ENCODE measurements at regions not wholly inside any gene's neighbourhood (a gene's known extent, or its start where the extent isn't known, plus 50 kb on each side); places are given as distances from the start of the nearest gene placed in this dataset.

DNA sequence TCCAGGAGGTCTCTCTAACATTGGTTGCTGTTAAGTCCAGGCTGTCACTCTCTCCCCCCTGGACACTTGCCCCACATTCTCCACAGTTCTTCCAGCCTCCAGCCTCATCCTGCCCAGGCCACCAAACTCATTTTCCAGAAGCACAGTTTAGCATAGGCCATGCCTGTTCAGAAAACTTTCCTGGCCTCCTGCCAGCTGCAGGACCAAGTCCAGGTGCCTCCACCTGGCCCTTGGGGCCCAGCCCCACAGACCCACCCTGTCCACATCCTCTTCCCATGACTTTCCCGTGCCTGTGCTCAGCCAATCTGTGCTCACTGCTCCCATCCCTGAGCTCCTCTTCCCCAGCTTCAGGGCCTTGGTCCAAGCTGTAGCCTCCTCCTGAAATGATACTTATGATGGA is 905.0 kb downstream of the UQCRFS1 start:
- H3K36me3 Mint-ChIP-seq (ENCODE audit: low read depth, unreplicated experiment): no peaks in the 10 kb centered on the region
- H3K4me3 Mint-ChIP-seq (ENCODE audit: unreplicated experiment): no peak overlapping the region
- TF ChIP-seq, protein P1, sequence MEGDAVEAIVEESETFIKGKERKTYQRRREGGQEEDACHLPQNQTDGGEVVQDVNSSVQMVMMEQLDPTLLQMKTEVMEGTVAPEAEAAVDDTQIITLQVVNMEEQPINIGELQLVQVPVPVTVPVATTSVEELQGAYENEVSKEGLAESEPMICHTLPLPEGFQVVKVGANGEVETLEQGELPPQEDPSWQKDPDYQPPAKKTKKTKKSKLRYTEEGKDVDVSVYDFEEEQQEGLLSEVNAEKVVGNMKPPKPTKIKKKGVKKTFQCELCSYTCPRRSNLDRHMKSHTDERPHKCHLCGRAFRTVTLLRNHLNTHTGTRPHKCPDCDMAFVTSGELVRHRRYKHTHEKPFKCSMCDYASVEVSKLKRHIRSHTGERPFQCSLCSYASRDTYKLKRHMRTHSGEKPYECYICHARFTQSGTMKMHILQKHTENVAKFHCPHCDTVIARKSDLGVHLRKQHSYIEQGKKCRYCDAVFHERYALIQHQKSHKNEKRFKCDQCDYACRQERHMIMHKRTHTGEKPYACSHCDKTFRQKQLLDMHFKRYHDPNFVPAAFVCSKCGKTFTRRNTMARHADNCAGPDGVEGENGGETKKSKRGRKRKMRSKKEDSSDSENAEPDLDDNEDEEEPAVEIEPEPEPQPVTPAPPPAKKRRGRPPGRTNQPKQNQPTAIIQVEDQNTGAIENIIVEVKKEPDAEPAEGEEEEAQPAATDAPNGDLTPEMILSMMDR (IDR thresholded peaks at IDR 0.05; ENCODE audit: unreplicated experiment): no peak
- DNase-seq (ENCODE audit: low spot score): no peak
- H3K4me1 Mint-ChIP-seq (ENCODE audit: unreplicated experiment): no peaks in the 10 kb centered on the region
- H3K27me3 Mint-ChIP-seq (ENCODE audit: unreplicated experiment): no peaks in the 10 kb centered on the region
- no peaks in the 10 kb centered on the region for H3K9me3 Mint-ChIP-seq (ENCODE audit: unreplicated experiment)
- no peak overlapping the region for H3K27ac Mint-ChIP-seq (ENCODE audit: unreplicated experiment)

DNA sequence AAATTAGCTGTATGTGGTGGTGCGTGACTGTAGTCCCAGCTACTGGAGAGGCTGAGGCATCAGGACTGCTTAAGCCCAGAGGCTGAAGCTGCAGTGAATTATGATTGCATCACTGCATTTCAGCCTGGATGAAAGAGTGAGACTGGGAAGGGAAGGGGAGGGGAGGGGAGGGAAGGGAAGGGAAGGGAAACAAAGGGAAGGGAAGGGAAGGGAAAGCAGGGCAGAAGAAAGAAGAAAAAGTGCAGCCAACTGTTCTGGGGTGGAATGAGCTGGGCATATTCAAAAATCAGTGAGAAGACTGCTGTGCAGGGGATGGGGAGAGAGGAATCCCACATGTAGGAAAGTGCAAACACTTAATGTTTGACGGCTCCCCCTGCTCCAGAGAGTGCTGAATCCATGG is 905.5 kb downstream of the UQCRFS1 start:
- Mint-ChIP-seq H3K27me3 (ENCODE audit: unreplicated experiment) (no peaks in the 10 kb centered on the region), H3K27ac (ENCODE audit: unreplicated experiment) (no peak overlapping the region), H3K4me1 (ENCODE audit: unreplicated experiment) (no peaks in the 10 kb centered on the region), H3K4me3 (ENCODE audit: unreplicated experiment) (no peak overlapping the region), H3K36me3 (ENCODE audit: low read depth, unreplicated experiment) (no peaks in the 10 kb centered on the region), H3K9me3 (ENCODE audit: unreplicated experiment) (no peaks in the 10 kb centered on the region)
- TF ChIP-seq, protein P1 (IDR thresholded peaks at IDR 0.05; ENCODE audit: unreplicated experiment): no peak
- no peak for DNase-seq (ENCODE audit: low spot score)

DNA sequence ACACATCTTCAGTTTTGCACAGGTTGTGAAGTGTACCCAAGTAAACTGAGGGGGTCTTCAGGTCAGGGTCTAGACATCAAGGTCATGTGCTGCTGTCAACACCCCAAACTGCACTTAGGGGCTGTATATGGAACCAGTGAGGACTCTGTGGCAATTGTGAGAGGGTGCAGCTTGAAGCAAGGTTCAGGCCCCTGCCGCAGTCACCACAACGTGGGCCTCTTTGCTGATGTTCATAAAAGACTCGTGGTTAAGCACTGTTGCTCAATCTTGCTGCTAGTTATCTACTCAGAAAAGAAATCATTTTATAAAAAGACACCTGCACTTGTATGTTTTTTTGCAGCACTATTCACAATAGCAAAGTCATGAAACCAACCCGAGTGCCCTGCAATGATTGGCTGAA is 907.4 kb downstream of the UQCRFS1 start:
- DNase-seq (ENCODE audit: low spot score): no peak
- Mint-ChIP-seq H3K36me3 (ENCODE audit: low read depth, unreplicated experiment) (no peaks in the 10 kb centered on the region), H3K27me3 (ENCODE audit: unreplicated experiment) (no peaks in the 10 kb centered on the region), H3K4me3 (ENCODE audit: unreplicated experiment) (no peak overlapping the region), H3K9me3 (ENCODE audit: unreplicated experiment) (no peaks in the 10 kb centered on the region), H3K4me1 (ENCODE audit: unreplicated experiment) (no peaks in the 10 kb centered on the region), H3K27ac (ENCODE audit: unreplicated experiment) (no peak overlapping the region)
- TF ChIP-seq, protein P1 (IDR thresholded peaks at IDR 0.05; ENCODE audit: unreplicated experiment): no peak

DNA sequence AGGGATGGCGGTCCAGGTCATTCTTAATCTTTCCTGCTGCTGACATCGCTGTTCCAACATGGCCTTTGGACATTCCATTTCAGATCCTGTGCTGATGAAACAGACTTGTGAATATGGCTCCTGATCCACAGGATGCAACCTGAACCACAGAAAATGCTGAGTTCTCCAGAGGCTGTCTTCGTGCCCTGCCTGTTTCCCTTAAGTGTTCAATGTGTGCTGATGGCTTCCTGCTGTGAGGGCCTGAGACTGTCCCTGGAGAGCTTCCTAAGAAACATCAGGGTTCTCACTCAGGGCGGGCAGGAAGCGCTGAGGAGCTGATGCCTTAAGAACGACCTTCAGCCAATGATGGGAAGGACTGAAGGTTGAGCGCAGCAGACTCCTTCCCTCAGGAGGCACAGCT is 909.4 kb downstream of the UQCRFS1 start:
- no peaks in the 10 kb centered on the region for H3K4me1 Mint-ChIP-seq (ENCODE audit: unreplicated experiment)

DNA sequence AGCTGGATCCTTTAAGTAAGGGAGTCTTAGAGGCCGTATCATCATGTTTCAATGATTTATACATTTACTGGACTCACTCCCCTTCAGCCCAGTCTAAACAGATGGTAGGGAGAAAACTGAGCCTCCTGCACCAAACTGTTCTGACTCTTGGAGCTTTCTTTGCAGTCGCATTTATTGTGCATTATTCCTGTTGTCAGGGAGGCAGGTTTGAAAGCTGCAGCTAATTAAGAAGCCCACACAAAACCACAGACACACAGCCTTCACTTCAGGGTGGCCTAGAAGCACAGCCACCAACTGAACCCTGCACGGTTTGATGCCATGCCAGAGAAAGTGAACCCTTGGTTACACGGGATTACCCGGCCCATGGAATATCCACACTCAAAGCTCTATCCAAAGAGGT is 911.0 kb downstream of the UQCRFS1 start:
- TF ChIP-seq, protein P1 (IDR thresholded peaks at IDR 0.05; ENCODE audit: unreplicated experiment): no peak
- no peaks in the 10 kb centered on the region for H3K36me3 Mint-ChIP-seq (ENCODE audit: low read depth, unreplicated experiment)
- no peak overlapping the region for H3K27ac Mint-ChIP-seq (ENCODE audit: unreplicated experiment)
- H3K9me3 Mint-ChIP-seq (ENCODE audit: unreplicated experiment): no peaks in the 10 kb centered on the region
- no peaks in the 10 kb centered on the region for H3K4me1 Mint-ChIP-seq (ENCODE audit: unreplicated experiment)
- H3K27me3 Mint-ChIP-seq (ENCODE audit: unreplicated experiment): no peaks in the 10 kb centered on the region
- no peak overlapping the region for H3K4me3 Mint-ChIP-seq (ENCODE audit: unreplicated experiment)
- DNase-seq (ENCODE audit: low spot score): no peak

More for the DNA sequence above, 909.4 kb downstream of the UQCRFS1 start:
- Mint-ChIP-seq H3K4me3 (ENCODE audit: unreplicated experiment) (no peak overlapping the region), H3K36me3 (ENCODE audit: low read depth, unreplicated experiment) (no peaks in the 10 kb centered on the region), H3K27me3 (ENCODE audit: unreplicated experiment) (no peaks in the 10 kb centered on the region), H3K9me3 (ENCODE audit: unreplicated experiment) (no peaks in the 10 kb centered on the region), H3K27ac (ENCODE audit: unreplicated experiment) (no peak overlapping the region)
- TF ChIP-seq, protein P1 (IDR thresholded peaks at IDR 0.05; ENCODE audit: unreplicated experiment): no peak
- DNase-seq (ENCODE audit: low spot score): no peak
